22Rv1 (cell line): ENCODE measurements at regions not wholly inside any gene's neighbourhood (a gene's known extent, or its start where the extent isn't known, plus 50 kb on each side); places are given as distances from the start of the nearest gene placed in this dataset.

Experiments used
- CTCF ChIP-seq: fragments of 450-650 bp; IDR thresholded peaks from 2 replicates; pipeline ENCODE4 v1.5.1; 2017; ENCODE audit warnings: mild to moderate bottlenecking
- ZFX ChIP-seq: fragments of 450-650 bp; IDR thresholded peaks from 2 replicates; pipeline ENCODE4 v1.6.1; 2017; ENCODE audit warnings: antibody characterized with exemption, borderline replicate concordance

GRCh38 chr13:81409284-81409683 is 1068.4 kb upstream of the SPRY2 start:
- no peak for TF ChIP-seq CTCF
- no peak for TF ChIP-seq ZFX
